ENCODE measurements at regions not wholly inside any gene's neighbourhood (a gene's known extent, or its start where the extent isn't known, plus 50 kb on each side); places are given as distances from the start of the nearest gene placed in this dataset.

- Histone ChIP-seq H4K20me1 (ENCODE audit: insufficient read depth, low read length) (no peaks in the 10 kb centered on the region), H2AFZ (ENCODE audit: low read length) (no peak overlapping the region), H3K4me3 (ENCODE audit: low read length) (no peak overlapping the region), H3F3A (ENCODE audit: insufficient read depth, low read length) (no peaks in the 10 kb centered on the region), H3K79me2 (ENCODE audit: low read length) (no peaks in the 10 kb centered on the region), H3K27me3 (replicated peaks; ENCODE audit: insufficient read depth, low read length) (no peaks in the 10 kb centered on the region), H3K4me1 (ENCODE audit: low read length) (no peaks in the 10 kb centered on the region), H3K4me2 (ENCODE audit: low read depth, low read length) (no peak overlapping the region), H3K9me3 (replicated peaks; ENCODE audit: insufficient read depth, low read length) (no peaks in the 10 kb centered on the region), H3K36me3 (replicated peaks; ENCODE audit: insufficient read depth, low read length) (no peaks in the 10 kb centered on the region), H3K9ac (ENCODE audit: low read length) (no peak overlapping the region), H3K27ac (ENCODE audit: low read length) (no peak overlapping the region), H3K9me2 (replicated peaks; ENCODE audit: insufficient read depth, low read length) (no peaks in the 10 kb centered on the region)
- TF ChIP-seq, protein P1, sequence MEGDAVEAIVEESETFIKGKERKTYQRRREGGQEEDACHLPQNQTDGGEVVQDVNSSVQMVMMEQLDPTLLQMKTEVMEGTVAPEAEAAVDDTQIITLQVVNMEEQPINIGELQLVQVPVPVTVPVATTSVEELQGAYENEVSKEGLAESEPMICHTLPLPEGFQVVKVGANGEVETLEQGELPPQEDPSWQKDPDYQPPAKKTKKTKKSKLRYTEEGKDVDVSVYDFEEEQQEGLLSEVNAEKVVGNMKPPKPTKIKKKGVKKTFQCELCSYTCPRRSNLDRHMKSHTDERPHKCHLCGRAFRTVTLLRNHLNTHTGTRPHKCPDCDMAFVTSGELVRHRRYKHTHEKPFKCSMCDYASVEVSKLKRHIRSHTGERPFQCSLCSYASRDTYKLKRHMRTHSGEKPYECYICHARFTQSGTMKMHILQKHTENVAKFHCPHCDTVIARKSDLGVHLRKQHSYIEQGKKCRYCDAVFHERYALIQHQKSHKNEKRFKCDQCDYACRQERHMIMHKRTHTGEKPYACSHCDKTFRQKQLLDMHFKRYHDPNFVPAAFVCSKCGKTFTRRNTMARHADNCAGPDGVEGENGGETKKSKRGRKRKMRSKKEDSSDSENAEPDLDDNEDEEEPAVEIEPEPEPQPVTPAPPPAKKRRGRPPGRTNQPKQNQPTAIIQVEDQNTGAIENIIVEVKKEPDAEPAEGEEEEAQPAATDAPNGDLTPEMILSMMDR (IDR thresholded peaks at IDR 0.05; ENCODE audit: low read length): no peak
- TF ChIP-seq EZH2phosphoT487 (IDR thresholded peaks at IDR 0.05; ENCODE audit: low read length) (no peak), EZH2 (optimal IDR thresholded peaks at IDR 0.05; ENCODE audit: low read depth, low read length) (no peak)
- DNase-seq: no peak
Measured at GRCh38 chr1:147491098-147491497, 50.2 kb upstream of the BCL9 start.

All from MM.1S (cell line).